ENCODE measurements at regions not wholly inside any gene's neighbourhood (a gene's known extent, or its start where the extent isn't known, plus 50 kb on each side); places are given as distances from the start of the nearest gene placed in this dataset.

GRCh38 chr13:48790199-48790598, 136.5 kb downstream of the CYSLTR2 start:
- Histone ChIP-seq H3F3A (ENCODE audit: insufficient read depth, low read length, poor library complexity, severe bottlenecking) (no peaks in the 10 kb centered on the region), H3K79me2 (replicated peaks; ENCODE audit: insufficient read depth, low read length) (no peaks in the 10 kb centered on the region), H2AFZ (ENCODE audit: low read depth, low read length) (no peak overlapping the region), H3K9me2 (ENCODE audit: insufficient read depth, low read length) (no peaks in the 10 kb centered on the region), H3K9me3 (ENCODE audit: low read length) (no peaks in the 10 kb centered on the region), H3K36me3 (ENCODE audit: insufficient read depth, low read length) (no peaks in the 10 kb centered on the region), H4K20me1 (ENCODE audit: insufficient read depth) (no peaks in the 10 kb centered on the region), H3K9ac (ENCODE audit: low read length) (no peak overlapping the region), H3K4me3 (ENCODE audit: low read length) (no peak overlapping the region), H3K4me2 (ENCODE audit: low read length) (no peak overlapping the region), H3K27ac (ENCODE audit: low read length) (no peak overlapping the region), H3K27me3 (ENCODE audit: insufficient read depth, low read depth, low read length) (no peaks in the 10 kb centered on the region)
- no peak for TF ChIP-seq TAF1 (IDR thresholded peaks at IDR 0.05; ENCODE audit: low read depth)
- TF ChIP-seq SMC3 (conservative IDR thresholded peaks at IDR 0.05; ENCODE audit: poor library complexity), result no peak

- Histone ChIP-seq H3K4me2 (ENCODE audit: low read length) (no peak overlapping the region), H4K20me1 (ENCODE audit: insufficient read depth) (no peaks in the 10 kb centered on the region), H3K9ac (ENCODE audit: low read length) (no peak overlapping the region), H3K27ac (ENCODE audit: low read length) (no peak overlapping the region), H3K9me2 (ENCODE audit: insufficient read depth, low read length) (no peaks in the 10 kb centered on the region), H2AFZ (ENCODE audit: low read depth, low read length) (no peak overlapping the region), H3F3A (ENCODE audit: insufficient read depth, low read length, poor library complexity, severe bottlenecking) (no peaks in the 10 kb centered on the region), H3K36me3 (ENCODE audit: insufficient read depth, low read length) (no peaks in the 10 kb centered on the region), H3K4me3 (ENCODE audit: low read length) (no peak overlapping the region), H3K79me2 (replicated peaks; ENCODE audit: insufficient read depth, low read length) (no peaks in the 10 kb centered on the region), H3K27me3 (ENCODE audit: insufficient read depth, low read depth, low read length) (no peaks in the 10 kb centered on the region), H3K9me3 (ENCODE audit: low read length) (no peaks in the 10 kb centered on the region)
- no peak for TF ChIP-seq CTCF (IDR thresholded peaks at IDR 0.05; ENCODE audit: poor library complexity, severe bottlenecking)
- no peak for TF ChIP-seq RAD21 (conservative IDR thresholded peaks at IDR 0.05)
Observed at GRCh38 chr13:48790966-48791365, 137.2 kb downstream of the CYSLTR2 start.

GRCh38 chr13:48797127-48797526, 143.4 kb downstream of the CYSLTR2 start:
- no peak overlapping the region for H3K9ac ChIP-seq (ENCODE audit: low read length)
- no peaks in the 10 kb centered on the region for H3K27me3 ChIP-seq (ENCODE audit: insufficient read depth, low read depth, low read length)
- no peak overlapping the region for H3K4me3 ChIP-seq (ENCODE audit: low read length)
- no peaks in the 10 kb centered on the region for H4K20me1 ChIP-seq (ENCODE audit: insufficient read depth)
- H3K9me2 ChIP-seq (ENCODE audit: insufficient read depth, low read length), result no peaks in the 10 kb centered on the region
- H3K36me3 ChIP-seq (ENCODE audit: insufficient read depth, low read length), result no peaks in the 10 kb centered on the region
- H3K79me2 ChIP-seq (replicated peaks; ENCODE audit: insufficient read depth, low read length), result no peaks in the 10 kb centered on the region
- H3K9me3 ChIP-seq (ENCODE audit: low read length), result no peaks in the 10 kb centered on the region
- no peak overlapping the region for H2AFZ ChIP-seq (ENCODE audit: low read depth, low read length)
- TF ChIP-seq CTCF (IDR thresholded peaks at IDR 0.05; ENCODE audit: poor library complexity, severe bottlenecking) (no peak), SMC3 (conservative IDR thresholded peaks at IDR 0.05; ENCODE audit: poor library complexity) (no peak), MXI1 (conservative IDR thresholded peaks at IDR 0.05; ENCODE audit: poor library complexity, severe bottlenecking) (no peak), POLR2AphosphoS5 (IDR thresholded peaks at IDR 0.05) (no peak), EZH2 (IDR thresholded peaks at IDR 0.05; ENCODE audit: borderline replicate concordance, insufficient read depth, low read length, poor library complexity, severe bottlenecking) (no peak), TAF1 (IDR thresholded peaks at IDR 0.05; ENCODE audit: low read depth) (no peak), RAD21 (conservative IDR thresholded peaks at IDR 0.05) (no peak)
- no peak overlapping the region for H3K27ac ChIP-seq (ENCODE audit: low read length)
- H3K4me2 ChIP-seq (ENCODE audit: low read length), result no peak overlapping the region
- H3F3A ChIP-seq (ENCODE audit: insufficient read depth, low read length, poor library complexity, severe bottlenecking), result no peaks in the 10 kb centered on the region

All from neural cell (in vitro differentiated cells).